ENCODE measurements at regions not wholly inside any gene's neighbourhood (a gene's known extent, or its start where the extent isn't known, plus 50 kb on each side); places are given as distances from the start of the nearest gene placed in this dataset.

DNA sequence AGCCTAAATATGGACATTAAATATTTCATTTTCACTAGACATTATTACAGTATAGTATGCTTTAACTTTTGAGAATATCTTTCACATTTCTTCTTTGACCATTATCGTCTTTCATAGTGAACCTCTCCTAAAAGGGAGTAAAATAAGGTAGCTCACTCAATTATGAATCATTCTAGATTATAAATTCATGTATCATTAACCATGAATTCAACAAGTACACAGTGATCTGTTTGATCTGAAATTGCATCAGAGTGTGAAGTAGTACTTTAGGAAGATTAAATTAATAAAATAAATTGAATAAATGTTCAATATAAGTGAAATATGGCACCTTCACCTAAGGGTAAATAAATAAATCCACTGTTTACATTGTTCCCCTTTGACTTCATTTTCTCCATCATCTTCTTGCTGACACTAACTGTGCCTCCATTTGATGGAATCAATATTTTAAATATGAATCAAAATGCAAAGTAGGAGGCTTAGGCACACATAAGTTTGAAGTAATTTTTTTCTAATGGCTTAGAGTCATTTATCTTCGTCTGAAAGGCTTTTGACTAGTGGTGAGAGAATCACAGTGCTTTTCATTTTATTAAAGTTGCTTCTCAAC is 174.1 kb upstream of the MDFIC2 start:
- TF ChIP-seq, protein P1, sequence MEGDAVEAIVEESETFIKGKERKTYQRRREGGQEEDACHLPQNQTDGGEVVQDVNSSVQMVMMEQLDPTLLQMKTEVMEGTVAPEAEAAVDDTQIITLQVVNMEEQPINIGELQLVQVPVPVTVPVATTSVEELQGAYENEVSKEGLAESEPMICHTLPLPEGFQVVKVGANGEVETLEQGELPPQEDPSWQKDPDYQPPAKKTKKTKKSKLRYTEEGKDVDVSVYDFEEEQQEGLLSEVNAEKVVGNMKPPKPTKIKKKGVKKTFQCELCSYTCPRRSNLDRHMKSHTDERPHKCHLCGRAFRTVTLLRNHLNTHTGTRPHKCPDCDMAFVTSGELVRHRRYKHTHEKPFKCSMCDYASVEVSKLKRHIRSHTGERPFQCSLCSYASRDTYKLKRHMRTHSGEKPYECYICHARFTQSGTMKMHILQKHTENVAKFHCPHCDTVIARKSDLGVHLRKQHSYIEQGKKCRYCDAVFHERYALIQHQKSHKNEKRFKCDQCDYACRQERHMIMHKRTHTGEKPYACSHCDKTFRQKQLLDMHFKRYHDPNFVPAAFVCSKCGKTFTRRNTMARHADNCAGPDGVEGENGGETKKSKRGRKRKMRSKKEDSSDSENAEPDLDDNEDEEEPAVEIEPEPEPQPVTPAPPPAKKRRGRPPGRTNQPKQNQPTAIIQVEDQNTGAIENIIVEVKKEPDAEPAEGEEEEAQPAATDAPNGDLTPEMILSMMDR (IDR thresholded peaks at IDR 0.05): no peak
- TF ChIP-seq POLR2AphosphoS5 (IDR thresholded peaks at IDR 0.05) (no peak), POLR2A (IDR thresholded peaks at IDR 0.05) (no peak)

Measured in sigmoid colon (tissue), 4 donors.